BLaER1 treated with 17β-estradiol and CSF1 and Interleukin-3, amounts not matched to agents 10 nM and 100 nM (cell line): ENCODE measurements at regions not wholly inside any gene's neighbourhood (a gene's known extent, or its start where the extent isn't known, plus 50 kb on each side); places are given as distances from the start of the nearest gene placed in this dataset.
"Not testable (repeated sequence)": the region's sequence is repeated elsewhere in the genome, so short reads cannot be mapped to it uniquely, and the experiment has no call there.

Experiments used
- H3K27ac ChIP-seq, 11 experiments: shearing (Covaris generic); formaldehyde crosslinking; 2 replicates each; pipeline ENCODE4 v1.8.1; 2022
- H3K27me3 ChIP-seq, 11 experiments: shearing (Covaris generic); formaldehyde crosslinking; 2 replicates each; pipeline ENCODE4 v1.8.1; 2022
- H3K36me3 ChIP-seq, 11 experiments: shearing (Covaris generic); formaldehyde crosslinking; 2 replicates each; pipeline ENCODE4 v1.8.1; 2022
- H3K4me1 ChIP-seq, 10 experiments: shearing (Covaris generic); formaldehyde crosslinking; 2 replicates each; pipeline ENCODE4 v1.8.1; 2022
- H3K4me2 ChIP-seq, 11 experiments: shearing (Covaris generic); formaldehyde crosslinking; 2 replicates each; pipeline ENCODE4 v1.8.1; 2022
- H3K4me3 ChIP-seq, 10 experiments: shearing (Covaris generic); formaldehyde crosslinking; 2 replicates each; pipeline ENCODE4 v1.8.1; 2022
- H3K9ac ChIP-seq, 11 experiments: shearing (Covaris generic); formaldehyde crosslinking; 2 replicates each; pipeline ENCODE4 v1.8.1; 2022
- H3K9me3 ChIP-seq, 11 experiments: shearing (Covaris generic); formaldehyde crosslinking; replicated peaks in 1 of 11; 2 replicates each; pipeline ENCODE4 v1.8.1; 2022
- H4K20me1 ChIP-seq, 11 experiments: shearing (Covaris generic); formaldehyde crosslinking; 2 replicates each; pipeline ENCODE4 v1.8.1; 2022
- Cebpa-rat ChIP-seq, 11 experiments: shearing (Covaris generic); IDR thresholded peaks; 2 replicates each; pipeline ENCODE4 v1.8.1; 2022

DNA sequence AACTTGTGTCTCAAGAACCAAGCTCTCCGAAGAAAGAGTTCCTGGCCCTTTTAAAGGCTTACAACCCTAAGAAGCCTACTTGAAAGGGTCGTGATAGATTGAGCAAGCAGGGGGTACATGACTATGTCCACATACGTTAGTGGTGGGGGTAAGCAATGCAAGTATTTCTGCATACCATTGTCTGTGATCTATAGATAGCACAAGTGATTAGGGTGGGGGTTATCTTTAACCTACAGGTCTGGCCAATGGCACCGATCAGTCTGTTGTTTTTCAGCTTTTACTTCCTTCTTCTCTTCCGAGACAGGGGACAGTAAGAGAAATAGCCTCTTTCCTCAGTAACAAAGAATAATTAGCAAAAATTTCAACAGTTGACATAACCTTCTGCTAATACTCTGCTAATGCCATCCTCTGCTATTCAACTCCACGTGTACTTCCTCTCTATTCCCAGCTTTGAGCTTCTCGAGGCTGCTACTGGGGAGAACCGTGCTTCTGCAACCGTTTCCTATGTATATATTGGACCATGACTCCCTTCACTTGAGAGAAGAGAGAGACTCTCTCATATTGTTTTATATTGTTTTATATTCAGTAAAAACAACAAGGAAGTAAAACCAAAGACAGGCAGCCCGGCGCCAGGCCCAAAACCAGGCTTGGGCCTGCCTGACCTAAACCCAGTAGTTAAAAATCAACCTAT, 727.7 kb upstream of the NCAM2 start:
- TF ChIP-seq Cebpa-rat (IDR thresholded peaks at IDR 0.05) = no peak

DNA sequence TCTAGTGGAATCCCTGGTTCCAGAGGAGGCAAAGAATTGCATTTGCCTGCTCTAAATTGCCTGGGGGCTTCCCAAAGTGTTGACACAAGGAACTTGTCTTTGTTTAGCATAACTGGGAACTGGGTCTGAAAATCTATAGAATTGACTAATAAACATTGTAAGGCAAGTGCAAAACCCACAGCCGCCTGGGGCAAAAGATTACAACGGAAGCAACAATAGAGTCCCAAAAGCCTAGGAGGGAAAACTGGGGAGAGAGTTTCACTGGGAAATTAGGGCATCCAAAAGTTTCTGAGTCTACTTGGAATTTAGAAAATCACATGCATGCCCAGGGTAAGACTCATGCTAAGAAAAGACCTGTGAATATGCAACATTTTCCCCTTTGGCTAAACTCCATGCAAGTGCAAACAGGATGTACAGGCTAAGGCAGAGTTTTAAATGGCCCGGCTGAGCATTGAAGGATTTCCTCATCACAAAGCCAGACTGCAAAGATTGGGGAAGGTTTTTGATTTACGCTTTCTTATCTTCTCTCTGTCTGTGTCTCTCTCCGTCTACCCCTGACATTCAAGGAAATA, 725.3 kb upstream of the NCAM2 start:
- no peak overlapping the region for H3K27ac ChIP-seq
- no peaks in the 10 kb centered on the region for H3K4me1 ChIP-seq
- no peak overlapping the region for H3K4me2 ChIP-seq
- no peak overlapping the region for H3K4me3 ChIP-seq
- H3K27me3 ChIP-seq = no peaks in the 10 kb centered on the region
- H3K36me3 ChIP-seq = no peaks in the 10 kb centered on the region
- H4K20me1 ChIP-seq = no peaks in the 10 kb centered on the region
- H3K9me3 ChIP-seq = peaks cover 0 to 4% (median 0%) of the 10 kb centered on the region in 11 experiments; a peak in 1 of 22 replicates
- no peak for TF ChIP-seq Cebpa-rat (IDR thresholded peaks at IDR 0.05)
- no peak overlapping the region for H3K9ac ChIP-seq

More for the DNA sequence above, 727.7 kb upstream of the NCAM2 start:
- H4K20me1 ChIP-seq = no peaks in the 10 kb centered on the region
- H3K4me2 ChIP-seq = no peak overlapping the region
- no peaks in the 10 kb centered on the region for H3K27me3 ChIP-seq
- H3K9ac ChIP-seq = no peak overlapping the region
- H3K36me3 ChIP-seq = no peaks in the 10 kb centered on the region
- H3K4me1 ChIP-seq = no peaks in the 10 kb centered on the region
- no peak overlapping the region for H3K27ac ChIP-seq
- H3K4me3 ChIP-seq = no peak overlapping the region
- peaks cover 0 to 4% (median 0%) of the 10 kb centered on the region in 11 experiments; a peak in 1 of 22 replicates for H3K9me3 ChIP-seq

DNA sequence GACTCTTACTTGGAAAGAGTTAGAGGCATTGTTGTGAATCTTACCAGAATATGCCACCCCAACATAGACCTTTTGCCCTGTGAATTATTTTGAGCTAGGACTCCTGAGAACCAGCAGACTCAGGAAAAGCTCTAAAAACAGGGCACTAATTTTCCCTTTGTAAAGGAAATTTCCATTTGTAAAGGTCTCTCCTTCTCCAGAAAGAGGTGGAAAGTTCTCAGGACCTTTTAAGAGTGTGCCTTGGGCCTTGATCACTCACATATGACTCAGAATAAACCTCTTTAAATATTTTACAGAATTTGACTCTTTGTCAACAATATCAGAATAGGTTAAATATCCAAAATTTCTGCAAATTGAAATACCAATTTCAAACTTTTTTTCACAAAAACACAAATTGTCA, 721.8 kb upstream of the NCAM2 start:
- Histone ChIP-seq H3K27ac (no peak overlapping the region), H3K27me3 (no peaks in the 10 kb centered on the region), H3K9ac (no peak overlapping the region), H3K9me3 (peaks cover 0 to 4% (median 0%) of the 10 kb centered on the region in 11 experiments; a peak in 2 of 22 replicates), H3K4me2 (no peak overlapping the region), H3K36me3 (no peaks in the 10 kb centered on the region), H3K4me1 (no peaks in the 10 kb centered on the region), H4K20me1 (no peaks in the 10 kb centered on the region), H3K4me3 (no peak overlapping the region)
- no peak for TF ChIP-seq Cebpa-rat (IDR thresholded peaks at IDR 0.05)

DNA sequence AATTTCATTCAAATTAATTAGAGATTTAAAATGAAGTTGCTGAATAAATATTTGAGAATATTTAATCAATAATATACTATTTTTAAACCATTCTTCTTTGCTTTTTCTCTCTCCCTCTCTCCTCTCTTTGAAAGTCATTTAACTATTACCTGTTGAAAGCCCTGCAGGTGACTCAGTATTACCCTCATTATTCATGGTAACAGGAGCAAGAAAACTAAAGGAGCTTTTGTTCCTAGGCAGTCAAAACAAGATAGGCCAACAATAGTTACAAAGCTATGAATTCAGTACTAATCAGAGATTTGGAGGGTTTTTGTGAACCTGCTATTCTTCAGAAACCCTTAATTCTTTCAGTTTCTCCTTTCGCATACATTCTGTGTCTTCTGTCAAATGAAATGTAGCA, 721.3 kb upstream of the NCAM2 start:
- H3K9ac ChIP-seq = no peak overlapping the region
- no peak for TF ChIP-seq Cebpa-rat (IDR thresholded peaks at IDR 0.05)
- no peak overlapping the region for H3K27ac ChIP-seq
- H4K20me1 ChIP-seq = no peaks in the 10 kb centered on the region
- H3K27me3 ChIP-seq = no peaks in the 10 kb centered on the region
- H3K4me1 ChIP-seq = no peaks in the 10 kb centered on the region
- H3K4me2 ChIP-seq = no peak overlapping the region
- H3K4me3 ChIP-seq = no peak overlapping the region
- H3K36me3 ChIP-seq = no peaks in the 10 kb centered on the region
- peaks cover 0 to 4% (median 0%) of the 10 kb centered on the region in 11 experiments; a peak in 2 of 22 replicates for H3K9me3 ChIP-seq

DNA sequence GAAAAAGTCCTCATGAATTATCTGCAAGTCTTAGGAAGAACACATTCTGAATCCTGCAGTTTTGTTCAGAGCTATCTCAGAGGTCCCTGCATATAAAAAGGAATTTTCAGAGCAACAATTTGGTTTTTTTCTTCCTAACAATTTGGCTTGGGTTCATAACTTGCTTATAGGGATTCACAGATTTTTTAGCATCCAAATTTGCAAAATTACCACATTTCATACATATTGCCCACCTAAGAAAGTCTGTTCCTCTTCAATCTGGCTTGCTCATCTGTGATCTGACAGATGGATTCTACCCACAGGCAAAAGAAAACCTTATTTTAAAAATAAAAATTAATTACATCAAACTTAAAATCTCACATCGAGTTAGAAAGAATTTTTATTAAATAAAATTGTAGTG, 714.4 kb upstream of the NCAM2 start:
- no peak overlapping the region for H3K27ac ChIP-seq
- H3K27me3 ChIP-seq = peaks cover 0 to 23% (median 0%) of the 10 kb centered on the region in 11 experiments; a peak in 3 of 22 replicates
- H3K4me3 ChIP-seq = no peak overlapping the region
- no peak overlapping the region for H3K9ac ChIP-seq
- no peak for TF ChIP-seq Cebpa-rat (IDR thresholded peaks at IDR 0.05)
- H3K36me3 ChIP-seq = no peaks in the 10 kb centered on the region
- peaks cover 0 to 4% (median 0%) of the 10 kb centered on the region in 11 experiments; a peak in 1 of 22 replicates for H3K9me3 ChIP-seq
- H4K20me1 ChIP-seq = no peaks in the 10 kb centered on the region
- no peaks in the 10 kb centered on the region for H3K4me1 ChIP-seq
- H3K4me2 ChIP-seq = no peak overlapping the region

DNA sequence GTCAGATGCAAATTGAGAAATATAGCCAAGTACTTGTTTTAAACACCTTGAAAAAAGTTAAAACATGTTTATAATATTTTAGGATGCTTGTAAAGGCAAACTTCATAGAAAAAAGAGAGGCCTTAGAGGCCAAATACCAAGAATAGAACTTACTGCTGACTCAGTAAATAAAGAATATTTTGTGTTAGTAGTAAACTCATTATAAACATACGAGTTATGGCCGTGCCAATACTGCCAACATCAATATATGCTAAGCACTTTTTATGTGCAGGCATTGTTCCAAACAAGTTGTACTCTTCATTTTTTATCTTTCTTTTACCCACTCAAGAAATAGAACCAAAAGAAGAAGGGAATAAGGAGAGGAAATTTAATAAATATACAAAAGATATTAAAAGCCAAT, 705.9 kb upstream of the NCAM2 start:
- H3K4me3 ChIP-seq = no peak overlapping the region
- peak overlapping the region in 3 of 11 experiments; percentile 15 to 61 (median 58); a peak in 5 of 22 replicates for H3K4me2 ChIP-seq
- H3K4me1 ChIP-seq = peaks cover 0 to 12% (median 6%) of the 10 kb centered on the region in 10 experiments; a peak in 9 of 20 replicates
- peaks cover 0 to 17% (median 0%) of the 10 kb centered on the region in 11 experiments; a peak in 7 of 22 replicates for H3K9me3 ChIP-seq
- H3K9ac ChIP-seq = no peak overlapping the region
- no peaks in the 10 kb centered on the region for H3K36me3 ChIP-seq
- peaks cover 0 to 71% (median 0%) of the 10 kb centered on the region in 11 experiments; a peak in 6 of 22 replicates for H3K27me3 ChIP-seq
- H4K20me1 ChIP-seq = no peaks in the 10 kb centered on the region
- H3K27ac ChIP-seq = no peak overlapping the region
- TF ChIP-seq Cebpa-rat (IDR thresholded peaks at IDR 0.05) = no peak

DNA sequence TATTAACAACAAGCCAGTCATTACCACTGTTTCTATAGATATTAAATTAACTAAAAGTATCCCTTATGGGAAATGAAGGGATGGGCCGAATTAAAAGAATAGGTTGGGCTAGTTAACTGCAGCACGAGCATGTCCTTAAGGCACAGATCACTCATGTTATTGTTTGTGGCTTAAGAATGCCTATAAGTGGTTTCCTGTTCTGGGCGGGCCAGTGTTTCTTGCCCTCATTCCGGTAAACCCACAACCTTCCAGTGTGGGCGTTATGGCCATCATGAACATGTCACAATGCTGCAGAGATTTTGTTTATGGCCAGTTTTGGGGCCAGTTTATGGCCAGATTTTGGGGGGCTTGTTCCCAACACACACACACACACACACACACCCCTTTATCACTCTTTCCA, 705.4 kb upstream of the NCAM2 start:
- peaks cover 0 to 17% (median 0%) of the 10 kb centered on the region in 11 experiments; a peak in 7 of 22 replicates for H3K9me3 ChIP-seq
- H3K4me1 ChIP-seq = peaks cover 0 to 12% (median 6%) of the 10 kb centered on the region in 10 experiments; a peak in 9 of 20 replicates
- not testable (repeated sequence) for H3K36me3 ChIP-seq, H3K27ac ChIP-seq, H4K20me1 ChIP-seq, H3K4me3 ChIP-seq, H3K9ac ChIP-seq
- H3K4me2 ChIP-seq = peak overlapping the region in 9 of 11 experiments; percentile 5 to 61 (median 24); a peak in 11 of 22 replicates
- peaks cover 0 to 77% (median 0%) of the 10 kb centered on the region in 11 experiments; a peak in 6 of 22 replicates for H3K27me3 ChIP-seq

DNA sequence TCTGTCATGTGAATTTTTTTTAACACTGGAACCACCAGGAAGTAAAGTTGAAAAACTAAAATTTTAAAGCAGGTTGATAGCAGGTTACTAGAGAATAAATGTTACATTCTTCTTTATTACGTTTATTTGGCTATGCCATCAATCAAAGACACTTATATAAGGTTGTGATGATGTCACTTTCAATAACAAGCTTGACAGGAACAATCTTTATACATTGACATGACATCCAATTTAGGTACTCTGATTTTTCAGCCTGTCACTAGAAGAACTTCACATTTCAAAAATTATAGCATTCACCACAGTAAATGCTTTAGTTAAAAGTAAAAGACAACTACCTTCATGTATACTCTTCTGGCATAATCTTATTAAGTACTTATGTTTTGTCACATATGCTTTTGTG, 696.8 kb upstream of the NCAM2 start:
- Histone ChIP-seq H4K20me1 (no peaks in the 10 kb centered on the region), H3K9me3 (no peaks in the 10 kb centered on the region), H3K36me3 (no peaks in the 10 kb centered on the region), H3K27ac (no peak overlapping the region), H3K9ac (no peak overlapping the region), H3K4me1 (no peaks in the 10 kb centered on the region), H3K4me3 (no peak overlapping the region), H3K27me3 (peaks cover 0 to 40% (median 0%) of the 10 kb centered on the region in 11 experiments; a peak in 4 of 22 replicates), H3K4me2 (no peak overlapping the region)
- TF ChIP-seq Cebpa-rat (IDR thresholded peaks at IDR 0.05) = no peak

DNA sequence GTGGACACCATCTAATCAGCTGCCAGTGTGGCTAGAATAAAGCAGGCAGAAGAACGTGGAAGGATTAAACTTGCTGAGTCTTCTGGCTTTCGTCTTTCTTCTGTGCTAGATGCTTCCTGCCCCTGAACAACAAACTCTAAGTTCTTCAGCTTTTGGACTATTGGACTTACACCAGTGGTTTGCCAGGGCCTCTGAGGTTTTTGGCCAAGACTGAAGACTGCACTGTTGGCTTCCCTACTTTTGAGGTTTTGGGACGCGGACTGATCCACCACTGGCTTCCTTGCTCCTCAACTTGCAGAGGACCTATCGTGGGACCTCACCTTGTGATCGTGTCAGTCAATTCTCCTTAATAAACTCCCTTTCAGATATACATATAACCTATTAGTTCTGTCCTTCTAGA, 696.1 kb upstream of the NCAM2 start:
- Histone ChIP-seq H3K4me2 (no peak overlapping the region), H3K9me3 (no peaks in the 10 kb centered on the region), H3K9ac (no peak overlapping the region), H4K20me1 (no peaks in the 10 kb centered on the region), H3K36me3 (no peaks in the 10 kb centered on the region), H3K27ac (no peak overlapping the region), H3K4me3 (no peak overlapping the region), H3K4me1 (no peaks in the 10 kb centered on the region), H3K27me3 (peaks cover 0 to 34% (median 0%) of the 10 kb centered on the region in 11 experiments; a peak in 4 of 22 replicates)
- no peak for TF ChIP-seq Cebpa-rat (IDR thresholded peaks at IDR 0.05)
